Stimulated activated naive CD4-positive, alpha-beta T cell treated with Interleukin-2 at 50 U/mL for 16 hours (primary cell): ENCODE measurements at regions not wholly inside any gene's neighbourhood (a gene's known extent, or its start where the extent isn't known, plus 50 kb on each side); places are given as distances from the start of the nearest gene placed in this dataset.

Experiments used
- DNase-seq: peaks from one replicate; lab custom pipeline; 2025; lab: John Stamatoyannopoulos, UW

DNA sequence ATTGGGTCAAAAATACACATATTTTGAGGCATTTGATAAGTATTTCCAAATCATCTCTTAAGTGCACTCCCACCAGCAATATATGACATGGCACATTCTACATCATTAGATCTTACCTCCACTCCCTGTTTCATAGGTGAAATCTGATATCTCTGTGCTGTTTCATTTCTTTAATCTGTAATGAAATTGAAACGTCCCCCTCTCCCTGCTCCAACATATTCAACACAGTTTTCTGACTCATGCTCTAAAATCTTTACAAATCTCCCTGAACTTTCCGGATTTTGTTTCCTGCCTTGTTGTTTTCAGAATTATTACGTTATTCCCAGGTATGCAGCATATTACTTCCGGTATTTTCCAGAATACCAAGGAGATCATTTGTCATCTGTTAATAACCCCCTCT, 66.1 kb upstream of the AKT3 start:
- no peak for DNase-seq

DNA sequence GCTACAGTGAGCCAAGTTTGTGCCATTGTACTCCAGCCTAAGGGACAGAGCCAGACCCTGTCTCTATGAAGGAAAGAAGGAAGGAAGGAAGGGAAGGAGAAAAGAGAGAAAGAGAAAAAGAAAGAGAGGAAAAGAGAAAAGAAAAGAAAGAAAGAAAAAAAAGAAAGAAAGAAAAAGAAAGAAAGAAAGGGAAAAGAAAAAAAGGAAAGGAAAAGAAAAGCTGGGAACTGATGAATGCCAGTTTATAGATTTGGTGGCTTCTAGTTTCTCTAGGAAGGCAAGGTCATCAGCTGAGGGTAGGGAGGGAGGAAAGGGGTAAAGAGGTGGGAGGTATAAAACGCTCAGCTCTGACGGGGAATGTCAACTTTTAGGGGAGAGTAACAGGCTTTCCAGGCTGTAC, 62.3 kb upstream of the AKT3 start:
- DNase-seq: no peak

DNA sequence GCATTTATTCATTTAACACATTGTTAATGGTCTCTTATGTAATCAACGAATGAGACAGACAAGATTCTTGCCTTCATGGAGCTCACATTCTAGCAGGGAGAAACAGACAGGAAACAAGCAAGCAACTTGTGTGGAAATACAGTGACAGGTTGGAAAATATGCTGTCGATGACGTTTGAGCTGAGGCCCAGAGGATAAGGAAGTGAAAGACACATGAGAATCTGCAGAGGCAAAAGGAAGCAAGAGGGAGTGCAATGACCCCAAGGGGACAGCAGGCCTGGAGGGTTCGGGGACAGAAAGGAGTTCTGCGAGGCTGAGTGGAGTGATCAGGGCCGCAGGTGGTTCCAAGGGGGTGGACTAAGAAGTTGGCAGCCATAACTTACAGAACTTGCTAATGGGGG, 60.6 kb upstream of the AKT3 start:
- DNase-seq: no peak

DNA sequence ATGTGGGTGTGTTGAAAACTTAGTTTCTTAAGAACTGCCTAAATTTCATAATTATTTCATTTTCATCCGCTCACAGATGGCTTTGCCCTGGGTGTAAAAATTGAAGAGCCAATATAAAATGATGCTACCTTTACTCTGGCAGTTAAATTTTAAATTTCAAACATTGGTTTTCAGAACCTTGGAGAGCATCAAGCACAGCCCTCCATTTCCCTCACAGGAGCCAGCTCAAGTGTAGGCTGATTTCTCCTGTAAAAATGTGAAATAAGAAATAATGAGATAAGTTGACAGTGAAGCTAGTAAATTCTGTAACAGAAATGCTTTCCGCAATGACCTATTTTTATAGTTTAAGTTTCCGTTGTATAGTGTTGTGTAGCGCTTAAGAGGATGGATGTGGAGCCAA, 53.9 kb upstream of the AKT3 start:
- no peak for DNase-seq

DNA sequence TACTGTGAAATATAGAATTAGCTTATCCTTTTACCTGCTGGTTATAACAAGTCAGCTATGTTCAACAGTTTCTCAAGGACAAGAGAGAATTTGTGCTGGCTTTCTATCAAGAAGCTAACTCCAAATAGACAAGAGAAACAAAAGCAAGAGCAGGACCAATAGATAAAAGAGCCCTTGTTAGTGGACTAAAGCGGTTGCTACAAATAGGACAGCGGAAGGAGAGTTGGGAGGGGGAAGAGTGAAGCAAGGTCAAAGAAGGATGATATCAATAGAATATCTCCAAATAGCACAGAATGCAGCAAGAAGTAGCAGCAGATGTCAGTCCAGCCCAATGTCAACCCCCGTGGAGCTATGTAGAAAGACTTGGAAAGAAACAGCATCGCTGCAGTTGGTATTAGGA, 53.0 kb upstream of the AKT3 start:
- DNase-seq: no peak

DNA sequence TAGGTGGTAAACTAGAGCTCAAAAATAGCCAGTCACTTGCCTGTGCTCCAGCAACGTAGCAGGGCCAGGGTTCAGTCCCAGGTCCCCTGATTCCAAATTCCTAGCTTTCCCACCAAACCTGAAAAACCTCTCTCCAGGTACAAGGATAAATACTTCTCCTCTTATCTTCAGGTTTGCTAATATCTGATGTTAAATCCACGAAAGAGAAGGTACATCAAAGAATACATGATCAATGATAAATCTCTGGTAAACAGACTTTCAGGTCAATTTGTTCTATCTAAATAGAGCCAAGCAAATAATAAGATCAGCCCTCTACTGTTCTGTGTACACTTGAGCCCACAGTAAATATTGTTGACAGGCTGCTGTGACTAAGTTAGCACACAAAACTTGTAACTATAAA, 52.1 kb upstream of the AKT3 start:
- DNase-seq: no peak
